Mucosa of descending colon (tissue), 3 donors: ENCODE measurements at regions not wholly inside any gene's neighbourhood (a gene's known extent, or its start where the extent isn't known, plus 50 kb on each side); places are given as distances from the start of the nearest gene placed in this dataset.

Source experiments
- ATAC-seq: fragments of 200-7000 bp; cut with Tn5 transposase; one replicate; pipeline ENCODE4 v1.9.1; 2020; ENCODE audit warnings: mild to moderate bottlenecking, moderate library complexity
- DNase-seq, 3 donors: peaks; one replicate each; pipeline ENCODE4 v3.0.0-alpha.2; 2020
- H3K36me3 ChIP-seq: fragments of 200-600 bp; one replicate; pipeline ENCODE4 v1.8.0; 2021; ENCODE audit warnings: low read depth, mild to moderate bottlenecking
- H3K4me1 ChIP-seq: fragments of 200-600 bp; one replicate; pipeline ENCODE4 v1.8.0; 2021; ENCODE audit warnings: low read depth, mild to moderate bottlenecking
- H3K4me3 ChIP-seq: fragments of 200-600 bp; one replicate; pipeline ENCODE4 v1.8.0; 2021; ENCODE audit warnings: mild to moderate bottlenecking
- H3K9me3 ChIP-seq: fragments of 200-600 bp; one replicate; pipeline ENCODE4 v1.8.0; 2021; ENCODE audit warnings: mild to moderate bottlenecking
- CTCF ChIP-seq: fragments of 200-600 bp; IDR thresholded peaks from one replicate; pipeline ENCODE4 v1.8.0; 2022; ENCODE audit warnings: antibody characterized with exemption, mild to moderate bottlenecking
- intact Hi-C, 2 donors: fragments of 100-400 bp; cut with DNase I in 1 of 2; cut with micrococcal nuclease in 1 of 2; formaldehyde crosslinking; loops; one replicate each; pipeline versions ENCODE4 v1.11.0 to v1.11.1; 2022; cut with DNase I, micrococcal nuclease
- donor health status: DM: no; HTN: no; CAD: no; lungs with moderate emphysema.
- donor health status: DM: no; HTN: no; CAD: no.
- donor health status: DM: no; HTN: yes; CAD: no.

- no peak for DNase-seq
- intact Hi-C loops, result no loop called here
- H3K4me1 ChIP-seq, result no peaks in the 10 kb centered on the region
- TF ChIP-seq CTCF, result no peak
- no peaks in the 10 kb centered on the region for H3K9me3 ChIP-seq
- no peak overlapping the region for H3K4me3 ChIP-seq
- no peak for ATAC-seq
- no peaks in the 10 kb centered on the region for H3K36me3 ChIP-seq
Observed at GRCh38 chr1:106952776-106953175, 103.7 kb upstream of the PRMT6 start.

GRCh38 chr1:106954661-106955229 lies 101.7 kb upstream of the PRMT6 start:
- no peak for TF ChIP-seq CTCF
- no peak for ATAC-seq
- Histone ChIP-seq H3K36me3 (no peaks in the 10 kb centered on the region), H3K4me1 (no peaks in the 10 kb centered on the region), H3K4me3 (no peak overlapping the region), H3K9me3 (no peaks in the 10 kb centered on the region)
- DNase-seq, result no peak
- intact Hi-C loops, result no loop called here

- ATAC-seq (no peak), DNase-seq (no peak)
- TF ChIP-seq CTCF, result no peak
- intact Hi-C loops, result no loop called here
- Histone ChIP-seq H3K9me3 (no peaks in the 10 kb centered on the region), H3K36me3 (no peaks in the 10 kb centered on the region), H3K4me3 (no peak overlapping the region), H3K4me1 (no peaks in the 10 kb centered on the region)
Observed at GRCh38 chr1:106956721-106957120, 99.8 kb upstream of the PRMT6 start.

GRCh38 chr1:106957795-106958194 lies 98.7 kb upstream of the PRMT6 start:
- Histone ChIP-seq H3K36me3 (no peaks in the 10 kb centered on the region), H3K4me1 (no peaks in the 10 kb centered on the region), H3K4me3 (no peak overlapping the region), H3K9me3 (no peaks in the 10 kb centered on the region)
- intact Hi-C loops, result no loop called here
- TF ChIP-seq CTCF, result no peak
- DNase-seq, result no peak
- no peak for ATAC-seq

GRCh38 chr1:106960412-106960811 lies 96.1 kb upstream of the PRMT6 start:
- no peaks in the 10 kb centered on the region for H3K9me3 ChIP-seq
- H3K4me3 ChIP-seq, result no peak overlapping the region
- no peak for TF ChIP-seq CTCF
- ATAC-seq, result no peak
- no peaks in the 10 kb centered on the region for H3K4me1 ChIP-seq
- intact Hi-C loops, result no loop called here
- DNase-seq, result no peak
- H3K36me3 ChIP-seq, result no peaks in the 10 kb centered on the region

GRCh38 chr1:106961646-106962045 lies 94.8 kb upstream of the PRMT6 start:
- no peak for TF ChIP-seq CTCF
- Histone ChIP-seq H3K4me3 (no peak overlapping the region), H3K4me1 (no peaks in the 10 kb centered on the region), H3K9me3 (no peaks in the 10 kb centered on the region), H3K36me3 (no peaks in the 10 kb centered on the region)
- ATAC-seq, result no peak
- intact Hi-C loops, result no loop called here
- DNase-seq, result no peak
